HCT116 (cell line): ENCODE measurements at regions not wholly inside any gene's neighbourhood (a gene's known extent, or its start where the extent isn't known, plus 50 kb on each side); places are given as distances from the start of the nearest gene placed in this dataset.

Experiments used
- ATAC-seq: fragments of 200-7000 bp; cut with Tn5 transposase; 2 replicates; pipeline ENCODE4 v1.9.1; 2020; ENCODE audit warnings: mild to moderate bottlenecking, moderate library complexity
- BruUV-seq: library from RNA; stranded (reverse); fragments of 400-500 nt; replicated peaks from 2 replicates; lab custom pipeline; 2021; lab: Mats Ljungman, UMichigan
- CTCF ChIA-PET: fragments of 300-600 bp; sonication (Branson Sonifier 250); formaldehyde crosslinking; loops from one replicate; lab custom pipeline; 2021; ENCODE audit warnings: antibody characterized with exemption; lab: Charles Lee
- POLR2A ChIA-PET: fragments of 300-600, 350-600 bp; sonication (Branson Sonifier 250); formaldehyde crosslinking; loops from one replicate; lab custom pipeline; 2021; ENCODE audit warnings: antibody characterized with exemption; lab: Charles Lee
- RAD21 ChIA-PET, 2 experiments: fragments of 300-600 bp; sonication (Branson Sonifier 250); formaldehyde crosslinking; loops; one replicate each; lab custom pipeline; 2023; ENCODE audit warnings: low total read pairs in 2 of 2; ENCODE audit not compliant: uncharacterized antibody in 2 of 2, unreplicated experiment in 2 of 2, low non-redundant PET in 1 of 2; lab: Charles Lee
- DNase-seq: peaks from one replicate; pipeline ENCODE4 v3.0.0-alpha.2; 2010; ENCODE audit warnings: low read depth, low spot score
- H2AFZ ChIP-seq: fragments of 200-600 bp; shearing (Covaris generic), sonication (generic); 2 replicates; pipeline ENCODE4 v1.6.1; 2017; ENCODE audit warnings: low read depth, mixed run types, mixed read lengths, antibody characterized with exemption, low read length; ENCODE audit not compliant: poor library complexity, severe bottlenecking
- H3K27ac ChIP-seq: 2 replicates; pipeline ENCODE4 v1.5.1; 2012; ENCODE audit warnings: low read depth, low read length
- H3K27me3 ChIP-seq: fragments of 200-600 bp; sonication (generic); 2 replicates; pipeline ENCODE4 v1.6.1; 2016; ENCODE audit warnings: mixed run types, low read length, mixed read lengths; ENCODE audit not compliant: insufficient read depth
- H3K36me3 ChIP-seq, 2 experiments: fragments of 200-500 bp in 1 of 2; fragments of 200-600 bp in 1 of 2; sonication (Bioruptor generic) in 1 of 2; sonication (generic) in 1 of 2; 2 replicates each; pipeline versions ENCODE4 v1.5.1 to v1.6.1; 2014 to 2016; ENCODE audit warnings: low read length in 2 of 2, inconsistent platforms in 1 of 2, mixed read lengths in 1 of 2, mixed run types in 1 of 2; ENCODE audit not compliant: insufficient read depth in 2 of 2, control insufficient read depth in 1 of 2
- H3K4me1 ChIP-seq, 2 experiments: fragments of 200-600 bp in 1 of 2; sonication (generic) in 1 of 2; 2 replicates each; pipeline versions ENCODE4 v1.5.1 to v1.6.1; 2012 to 2017; ENCODE audit warnings: low read length in 2 of 2, inconsistent platforms in 1 of 2, mild to moderate bottlenecking in 1 of 2, mixed read lengths in 1 of 2, mixed run types in 1 of 2, moderate library complexity in 1 of 2; ENCODE audit not compliant: insufficient read depth in 2 of 2, control insufficient read depth in 1 of 2
- H3K4me2 ChIP-seq: fragments of 200-600 bp; sonication (generic); 2 replicates; pipeline ENCODE4 v1.6.1; 2017; ENCODE audit warnings: mixed run types, low read length, mixed read lengths
- H3K4me3 ChIP-seq, 2 experiments: fragments of 200-600 bp in 1 of 2; sonication (generic) in 1 of 2; replicated peaks in 1 of 2; 2 replicates each; pipeline ENCODE4 v1.5.1; 2011 to 2016; ENCODE audit warnings: low read length in 2 of 2, control low read depth in 1 of 2, low read depth in 1 of 2, mild to moderate bottlenecking in 1 of 2, mixed read lengths in 1 of 2, mixed run types in 1 of 2
- H3K79me2 ChIP-seq: fragments of 200-600 bp; sonication (generic); 2 replicates; pipeline ENCODE4 v1.6.1; 2017; ENCODE audit warnings: mild to moderate bottlenecking, mixed run types, low read length, moderate library complexity, mixed read lengths; ENCODE audit not compliant: insufficient read depth
- H3K9ac ChIP-seq: fragments of 200-600 bp; sonication (generic); 2 replicates; pipeline ENCODE4 v1.6.1; 2016; ENCODE audit warnings: low read length, mixed read lengths
- H3K9me2 ChIP-seq: fragments of 200-600 bp; sonication (generic), shearing (Covaris generic); 2 replicates; pipeline ENCODE4 v1.6.1; 2017; ENCODE audit warnings: mixed run types, mild to moderate bottlenecking, moderate library complexity; ENCODE audit not compliant: insufficient read depth
- H3K9me3 ChIP-seq, 2 experiments: fragments of 200-500 bp in 1 of 2; fragments of 200-600 bp in 1 of 2; sonication (Bioruptor generic) in 1 of 2; sonication (generic) in 1 of 2; 2 replicates each; pipeline ENCODE4 v1.6.1; 2014 to 2017; ENCODE audit warnings: low read length in 2 of 2, mixed read lengths in 2 of 2, inconsistent platforms in 1 of 2, low read depth in 1 of 2, mild to moderate bottlenecking in 1 of 2, mixed run types in 1 of 2, moderate library complexity in 1 of 2; ENCODE audit not compliant: control insufficient read depth in 1 of 2, insufficient read depth in 1 of 2
- H4K20me1 ChIP-seq: fragments of 200-600 bp; sonication (generic), shearing (Covaris generic); 2 replicates; pipeline ENCODE4 v1.6.1; 2017; ENCODE audit warnings: mixed run types, mild to moderate bottlenecking, moderate library complexity; ENCODE audit not compliant: insufficient read depth
- CTCF ChIP-seq, 3 experiments: fragments of 200-600 bp in 1 of 3; sonication (generic) in 1 of 3; IDR thresholded peaks in 2 of 3; conservative IDR thresholded peaks in 1 of 3; 2 replicates each; pipeline ENCODE4 v1.5.1; 2012 to 2017; ENCODE audit warnings: low read depth in 2 of 3, low read length in 2 of 3, antibody characterized with exemption in 1 of 3, borderline replicate concordance in 1 of 3, control low read depth in 1 of 3, mild to moderate bottlenecking in 1 of 3, mixed read lengths in 1 of 3, mixed run types in 1 of 3, moderate library complexity in 1 of 3; ENCODE audit not compliant: insufficient read depth in 1 of 3
- EGR1 ChIP-seq: IDR thresholded peaks from 2 replicates; pipeline ENCODE4 v1.6.1; 2012; ENCODE audit warnings: low read depth
- EZH2 ChIP-seq: fragments of 200-600 bp; sonication (generic); IDR thresholded peaks from 2 replicates; pipeline ENCODE4 v1.6.1; 2017; ENCODE audit warnings: antibody characterized with exemption, mixed run types
- EZH2phosphoT487 ChIP-seq: fragments of 200-600 bp; IDR thresholded peaks from 2 replicates; pipeline ENCODE4 v1.6.1; 2018; ENCODE audit warnings: antibody characterized with exemption, borderline replicate concordance
- FOSL1 ChIP-seq: IDR thresholded peaks from 2 replicates; pipeline ENCODE4 v1.6.1; 2012; ENCODE audit warnings: low read depth
- JUND ChIP-seq: IDR thresholded peaks from 2 replicates; pipeline ENCODE4 v1.6.1; 2012
- POLR2A ChIP-seq: IDR thresholded peaks from 2 replicates; pipeline ENCODE4 v1.7.0; 2011; ENCODE audit warnings: borderline replicate concordance; ENCODE audit not compliant: insufficient read depth, insufficient read length; ENCODE audit errors: extremely low read depth
- POLR2AphosphoS5 ChIP-seq: IDR thresholded peaks from 2 replicates; pipeline ENCODE4 v1.6.1; 2011; ENCODE audit warnings: mild to moderate bottlenecking, low read depth, low read length, moderate library complexity
- SIN3A ChIP-seq: IDR thresholded peaks from 2 replicates; pipeline ENCODE4 v1.6.1; 2012; ENCODE audit warnings: low read depth
- SP1 ChIP-seq: IDR thresholded peaks from 2 replicates; pipeline ENCODE4 v1.6.1; 2012; ENCODE audit warnings: low read depth
- intact Hi-C: fragments of 100-400 bp; cut with micrococcal nuclease; formaldehyde crosslinking; loops from 2 replicates; pipeline ENCODE4 v1.10.0; 2022
- TF ChIP-seq, protein P1 (sequence below): IDR thresholded peaks from 2 replicates; pipeline ENCODE4 v1.6.1; 2012
- TF ChIP-seq, protein P2 (sequence below): IDR thresholded peaks from 2 replicates; pipeline ENCODE4 v1.6.1; 2012

GRCh38 chr17:77886387-77886728 is 72.1 kb upstream of the TNRC6C start:
- ATAC-seq (peak; percentile 55; the same call in 1 of the 2 replicates), DNase-seq (no peak)
- no peaks in the 10 kb centered on the region for H3K36me3 ChIP-seq
- H2AFZ ChIP-seq = no peak overlapping the region
- intact Hi-C loops = no loop called here
- CTCF ChIA-PET = no interaction called here
- TF ChIP-seq EGR1 = no peak
- no peak for TF ChIP-seq JUND
- TF ChIP-seq, protein P1, sequence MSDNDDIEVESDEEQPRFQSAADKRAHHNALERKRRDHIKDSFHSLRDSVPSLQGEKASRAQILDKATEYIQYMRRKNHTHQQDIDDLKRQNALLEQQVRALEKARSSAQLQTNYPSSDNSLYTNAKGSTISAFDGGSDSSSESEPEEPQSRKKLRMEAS = no peak; the same call in none of the 2 replicates
- TF ChIP-seq, protein P2, sequence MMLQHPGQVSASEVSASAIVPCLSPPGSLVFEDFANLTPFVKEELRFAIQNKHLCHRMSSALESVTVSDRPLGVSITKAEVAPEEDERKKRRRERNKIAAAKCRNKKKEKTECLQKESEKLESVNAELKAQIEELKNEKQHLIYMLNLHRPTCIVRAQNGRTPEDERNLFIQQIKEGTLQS = no peak; the same call in 1 of the 2 replicates
- TF ChIP-seq SP1 = no peak
- TF ChIP-seq CTCF (IDR thresholded peaks at IDR 0.05 in 2 of 3, conservative IDR thresholded peaks at IDR 0.05 in 1 of 3; ENCODE audit: borderline replicate concordance in 1 of 3, insufficient read depth in 1 of 3, low read depth in 2 of 3, low read length in 2 of 3) = no peak
- BruUV-seq = no TSS peak
- no peaks in the 10 kb centered on the region for H3K9me2 ChIP-seq
- H3K9me3 ChIP-seq = no peaks in the 10 kb centered on the region
- no peak overlapping the region for H3K4me2 ChIP-seq
- no peak overlapping the region for H3K27ac ChIP-seq
- RAD21 ChIA-PET = no interaction called here
- no peaks in the 10 kb centered on the region for H4K20me1 ChIP-seq
- peaks cover 43% of the 10 kb centered on the region for H3K27me3 ChIP-seq
- no peak overlapping the region for H3K4me3 ChIP-seq
- H3K9ac ChIP-seq = no peak overlapping the region
- POLR2A ChIA-PET = interaction anchor here (1.3 kb wide), 1 partner anchor 72 kb away, joined by 3 read pairs; the partner anchor contains the start of gene TNRC6C
- peaks cover 0 to 10% of the 10 kb centered on the region in 2 experiments; a peak in 1 of 4 replicates for H3K4me1 ChIP-seq
- no peaks in the 10 kb centered on the region for H3K79me2 ChIP-seq

DNA sequence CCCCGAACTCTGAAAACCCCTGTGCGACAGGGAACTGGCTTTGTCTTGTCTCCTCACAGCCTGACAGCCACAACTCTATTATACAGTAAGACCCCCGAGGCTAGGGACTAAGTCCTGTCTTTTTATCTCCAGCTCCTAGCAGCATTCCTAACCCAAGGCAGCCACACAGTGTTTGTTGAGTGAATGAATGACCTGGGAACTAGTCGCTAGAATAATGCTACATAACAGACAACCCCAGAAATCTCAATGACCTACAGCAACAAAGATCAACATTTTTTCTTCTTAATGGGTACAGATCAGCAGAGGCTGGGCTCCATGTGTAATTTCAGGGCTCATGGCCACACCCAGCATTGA is 71.4 kb upstream of the TNRC6C start:
- Histone ChIP-seq H3K4me3 (no peak overlapping the region), H3K4me1 (peaks cover 0 to 4% of the 10 kb centered on the region in 2 experiments; a peak in 1 of 4 replicates), H3K27ac (no peak overlapping the region), H4K20me1 (no peaks in the 10 kb centered on the region), H3K9me2 (no peaks in the 10 kb centered on the region), H3K9me3 (no peaks in the 10 kb centered on the region), H2AFZ (no peak overlapping the region), H3K27me3 (peaks cover 43% of the 10 kb centered on the region), H3K9ac (no peak overlapping the region), H3K4me2 (no peak overlapping the region), H3K36me3 (no peaks in the 10 kb centered on the region), H3K79me2 (no peaks in the 10 kb centered on the region)
- POLR2A ChIA-PET = no interaction called here
- RAD21 ChIA-PET = no interaction called here
- DNase-seq (no peak), ATAC-seq (no peak)
- intact Hi-C loops = no loop called here
- no TSS peak for BruUV-seq
- CTCF ChIA-PET = interaction anchor here (0.5 kb wide), 1 partner anchor 17 kb away, joined by 3 read pairs; no protein-coding TSS in a partner anchor
- no peak for TF ChIP-seq POLR2A
- no peak for TF ChIP-seq EGR1
- TF ChIP-seq EZH2phosphoT487 = no peak
- TF ChIP-seq, protein P2 = no peak
- no peak for TF ChIP-seq SP1
- no peak for TF ChIP-seq FOSL1
- no peak for TF ChIP-seq CTCF (IDR thresholded peaks at IDR 0.05 in 2 of 3, conservative IDR thresholded peaks at IDR 0.05 in 1 of 3; ENCODE audit: borderline replicate concordance in 1 of 3, insufficient read depth in 1 of 3, low read depth in 2 of 3, low read length in 2 of 3)
- TF ChIP-seq POLR2AphosphoS5 = no peak
- TF ChIP-seq SIN3A = no peak
- TF ChIP-seq EZH2 = no peak
